Stimulated activated CD4-positive, alpha-beta T cell treated with anti-CD3 and anti-CD28 coated beads, TNF-alpha, amount 100 ng/mL, for 4 hours (primary cell): ENCODE measurements at regions not wholly inside any gene's neighbourhood (a gene's known extent, or its start where the extent isn't known, plus 50 kb on each side); places are given as distances from the start of the nearest gene placed in this dataset.

ENCODE experiments used
- DNase-seq, 3 experiments: peaks; one replicate each; pipeline ENCODE4 v3.0.0-alpha.2; 2020; ENCODE audit warnings: low read depth in 3 of 3

- no peak for DNase-seq
Observed at GRCh38 chr18:42401131-42401673, 446.2 kb downstream of the PIK3C3 start.

- no peak for DNase-seq
Observed at GRCh38 chr18:42404151-42404550, 449.1 kb downstream of the PIK3C3 start.

GRCh38 chr18:42409005-42409404 lies 454.0 kb downstream of the PIK3C3 start:
- DNase-seq: no peak

DNA sequence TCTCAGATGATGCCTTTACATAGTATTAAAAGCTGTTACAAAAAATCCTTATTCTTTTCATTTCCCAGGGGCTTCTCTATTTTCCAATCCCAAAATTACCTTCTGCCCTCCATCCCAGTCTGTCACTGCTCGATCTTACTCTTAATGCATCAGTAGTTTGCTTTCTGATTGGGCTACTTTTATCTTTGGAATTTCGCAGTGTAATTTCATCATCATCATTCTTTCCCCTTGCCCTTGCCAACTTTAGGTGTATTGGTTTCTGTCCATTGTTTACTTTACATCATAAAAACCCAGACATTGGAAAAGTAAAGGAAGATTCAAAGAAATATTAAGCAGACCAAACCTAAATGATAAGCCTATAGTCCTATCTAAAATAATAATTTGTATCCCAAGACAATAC lies 457.2 kb downstream of the PIK3C3 start:
- DNase-seq: no peak

GRCh38 chr18:42412896-42413295 lies 457.9 kb downstream of the PIK3C3 start:
- DNase-seq: no peak

- no peak for DNase-seq
Observed at GRCh38 chr18:42413870-42414269, 458.8 kb downstream of the PIK3C3 start.

- DNase-seq: no peak
Observed at GRCh38 chr18:42414756-42415454, 459.9 kb downstream of the PIK3C3 start.

DNA sequence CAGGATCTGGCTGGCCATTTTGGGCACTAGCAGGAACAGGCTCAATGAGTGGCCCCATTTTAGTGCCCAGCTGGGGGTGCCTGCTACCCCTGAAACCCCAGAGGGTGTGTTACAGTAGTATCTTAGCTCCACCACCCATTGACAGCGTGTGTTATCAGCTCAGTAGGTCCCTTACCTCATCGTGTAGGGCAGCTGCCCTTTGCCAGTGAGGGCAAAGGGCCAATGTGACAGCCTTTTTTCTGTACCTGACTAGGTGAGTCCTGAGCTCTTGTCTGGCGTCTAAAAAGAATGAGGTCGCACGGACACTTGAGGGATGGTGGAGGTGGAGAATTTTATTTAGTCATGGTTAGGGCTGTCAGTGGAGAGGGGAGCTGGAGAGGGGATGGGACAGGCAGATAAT lies 462.2 kb downstream of the PIK3C3 start:
- no peak for DNase-seq

DNA sequence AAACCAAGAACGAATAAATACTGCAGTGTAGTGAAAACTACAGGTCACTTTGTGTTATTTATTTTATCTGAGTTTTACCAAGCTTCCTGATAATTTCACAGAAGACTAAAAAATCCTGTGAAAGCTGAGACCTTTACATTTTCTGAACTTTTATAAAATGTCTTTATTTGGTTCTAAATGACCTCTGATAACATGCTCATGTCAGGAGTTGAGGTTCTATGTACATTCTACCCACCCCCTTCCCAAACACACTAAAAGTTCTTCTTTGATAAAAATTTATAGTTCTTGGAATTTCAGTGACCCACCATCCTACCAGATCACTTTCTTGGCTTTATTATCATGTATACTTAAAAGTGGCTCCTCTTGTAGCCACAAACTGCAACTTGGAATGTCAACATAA lies 463.1 kb downstream of the PIK3C3 start:
- DNase-seq: no peak

DNA sequence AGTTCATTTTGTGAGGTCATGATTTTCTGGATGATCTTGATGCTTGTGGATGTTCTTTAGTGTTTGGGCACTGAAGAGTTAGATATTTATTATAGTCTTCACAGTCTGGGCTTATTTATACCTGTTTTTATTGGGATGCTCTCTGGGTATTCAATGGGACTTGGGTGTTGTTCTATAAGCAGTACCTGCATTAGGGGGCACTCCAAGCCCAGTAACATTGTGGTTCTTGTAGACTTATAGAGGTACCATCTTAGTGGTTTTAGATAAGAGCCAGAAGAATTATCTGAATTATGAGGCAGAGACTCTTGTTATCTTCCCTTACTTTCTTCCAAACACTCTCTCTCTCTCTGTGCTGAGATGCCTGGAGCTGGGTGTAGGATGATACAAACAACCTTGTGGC lies 470.0 kb downstream of the PIK3C3 start:
- DNase-seq: no peak

DNA sequence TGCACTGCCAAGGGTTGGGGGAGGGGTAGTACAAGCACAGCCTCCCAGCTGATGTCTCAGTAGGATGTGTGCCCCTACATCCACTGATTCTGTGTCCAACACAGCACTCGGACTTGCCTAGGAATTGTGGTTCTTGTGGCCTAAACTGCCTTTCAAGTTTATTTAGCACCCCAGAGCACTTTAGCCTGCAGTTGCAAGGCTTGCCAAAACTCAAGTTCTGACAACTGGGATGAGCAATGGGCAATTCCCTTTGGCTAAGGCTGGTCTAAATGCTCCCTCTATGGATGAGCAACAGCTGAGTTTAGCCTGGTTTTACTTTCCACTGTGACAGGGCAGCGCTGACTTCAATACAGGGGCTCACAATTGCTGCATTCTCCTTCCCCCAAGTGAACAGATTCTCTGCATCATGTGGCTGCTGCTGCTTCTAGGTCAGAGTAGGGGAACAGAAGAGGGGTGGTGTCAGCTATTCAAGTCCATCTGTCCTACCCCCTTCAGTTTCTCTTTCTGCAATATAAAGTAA lies 471.5 kb downstream of the PIK3C3 start:
- DNase-seq: no peak

DNA sequence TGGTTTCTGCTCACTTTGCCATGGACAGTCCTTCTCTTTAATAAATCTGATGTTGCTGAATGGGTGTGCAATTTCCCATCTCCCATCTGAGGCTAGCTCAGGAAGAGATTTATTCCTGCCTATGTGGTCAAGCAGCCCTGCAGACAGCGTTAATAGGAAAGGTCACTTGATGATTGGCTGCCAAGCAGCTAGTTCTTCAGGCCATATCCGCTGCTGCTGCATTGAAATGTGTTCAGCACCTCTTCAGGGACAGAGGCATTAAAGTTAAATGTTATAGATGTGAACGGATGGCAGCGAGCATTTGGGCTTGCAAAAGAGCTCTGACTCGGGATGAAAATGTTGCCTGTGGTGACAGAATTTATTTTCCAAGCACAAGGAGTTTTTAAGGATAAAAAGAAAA lies 474.2 kb downstream of the PIK3C3 start:
- no peak for DNase-seq

DNA sequence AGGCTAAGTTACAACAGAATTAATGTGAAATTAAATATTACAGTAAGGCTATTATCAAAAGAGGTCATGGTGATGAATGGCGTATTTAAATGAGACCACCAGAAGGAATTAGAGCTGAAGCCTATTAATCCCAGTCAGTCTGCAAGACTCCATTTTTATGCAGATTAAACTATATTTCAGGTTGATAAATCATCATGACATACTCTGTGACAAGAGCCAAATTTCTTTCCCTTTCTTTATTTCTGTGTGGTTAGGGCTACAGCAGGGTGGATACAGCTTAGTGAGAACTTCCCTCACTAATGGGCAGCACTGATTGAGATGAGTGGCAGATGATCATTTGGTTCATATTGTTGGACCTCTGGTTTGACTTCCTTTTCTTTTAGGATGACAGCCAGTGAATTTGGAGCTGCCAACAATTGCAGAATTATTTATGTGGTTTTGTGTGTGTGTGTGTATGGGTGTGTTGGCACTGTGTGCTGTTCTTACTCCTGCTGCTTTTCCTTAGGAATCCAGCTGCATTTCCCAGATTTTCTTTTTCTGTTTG lies 481.3 kb downstream of the PIK3C3 start:
- DNase-seq: no peak

DNA sequence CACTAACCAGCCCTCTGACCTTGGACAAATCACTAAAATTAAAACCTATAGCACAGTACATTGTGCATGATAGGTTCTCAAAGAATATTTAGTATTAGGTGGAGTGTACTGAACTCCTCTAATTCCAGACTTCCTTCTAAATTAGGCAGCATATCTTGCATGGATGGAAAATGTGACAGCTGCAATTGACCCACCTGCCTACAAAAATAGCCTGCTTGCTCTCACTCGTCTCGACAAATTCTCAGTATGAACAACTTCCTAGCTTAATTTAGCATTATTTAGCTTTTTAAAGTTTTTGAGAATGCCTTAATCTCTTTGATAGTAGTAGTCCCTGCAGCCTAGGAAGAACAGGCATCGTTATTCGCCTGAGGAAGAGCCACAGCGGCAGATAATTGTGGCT lies 482.0 kb downstream of the PIK3C3 start:
- DNase-seq: no peak

DNA sequence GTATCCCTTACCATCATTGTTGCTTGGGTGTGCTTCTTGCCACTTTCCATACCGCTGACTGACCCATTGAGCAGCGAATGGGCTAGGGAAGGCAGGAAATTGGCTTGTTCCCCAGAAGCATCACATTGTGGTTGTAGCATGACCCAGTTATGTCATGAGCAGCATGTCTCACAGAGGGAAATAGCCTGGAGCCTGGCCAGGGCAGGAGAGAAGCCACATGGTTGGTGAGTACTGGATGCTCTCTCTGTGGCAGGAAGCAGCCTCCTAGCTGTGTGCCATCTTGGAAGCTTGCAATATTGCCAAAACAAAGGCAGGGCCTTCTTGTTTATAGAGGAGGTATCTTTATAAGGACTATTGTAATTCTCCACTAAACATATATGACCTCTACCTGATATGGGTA lies 482.6 kb downstream of the PIK3C3 start:
- no peak for DNase-seq

GRCh38 chr18:42442656-42443055 lies 487.6 kb downstream of the PIK3C3 start:
- DNase-seq: no peak

DNA sequence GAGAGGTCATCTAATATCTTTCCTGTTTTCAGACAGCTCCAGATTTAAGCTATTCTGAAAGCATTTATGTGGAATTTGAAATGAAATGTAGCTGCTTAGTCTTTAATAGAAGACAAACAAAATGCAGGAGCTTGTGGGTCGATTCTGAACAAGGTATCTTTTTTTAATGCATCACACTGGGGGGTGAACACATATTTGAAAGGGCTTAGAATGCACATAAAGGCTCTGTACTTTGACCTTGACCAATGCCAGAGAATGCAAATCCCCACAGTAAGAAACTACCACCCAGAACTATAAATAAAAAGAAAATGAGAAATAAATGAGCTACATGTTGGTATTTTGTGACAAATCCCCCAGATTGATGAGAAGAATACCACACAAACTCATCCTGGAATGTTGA lies 489.3 kb downstream of the PIK3C3 start:
- no peak for DNase-seq

- no peak for DNase-seq
Observed at GRCh38 chr18:42445359-42445758, 490.3 kb downstream of the PIK3C3 start.

DNA sequence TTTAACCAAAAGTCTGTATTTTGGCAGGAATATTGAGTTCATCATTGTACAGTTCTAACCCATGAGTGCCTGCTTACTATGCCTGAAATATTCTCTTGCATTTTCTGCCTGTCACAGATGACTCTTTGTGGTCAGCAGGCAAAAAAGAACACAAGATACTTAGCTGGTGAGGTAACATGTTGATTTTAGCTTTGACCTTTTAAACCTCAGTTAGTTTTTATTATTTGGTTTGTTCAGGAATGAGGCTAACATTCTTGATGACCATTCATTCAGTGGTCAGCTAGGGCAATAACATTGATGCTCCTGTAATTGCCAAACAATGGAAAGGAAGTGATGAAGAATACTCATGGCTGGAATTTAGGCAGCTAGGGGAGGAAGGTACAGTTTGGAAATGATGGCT lies 491.2 kb downstream of the PIK3C3 start:
- no peak for DNase-seq

DNA sequence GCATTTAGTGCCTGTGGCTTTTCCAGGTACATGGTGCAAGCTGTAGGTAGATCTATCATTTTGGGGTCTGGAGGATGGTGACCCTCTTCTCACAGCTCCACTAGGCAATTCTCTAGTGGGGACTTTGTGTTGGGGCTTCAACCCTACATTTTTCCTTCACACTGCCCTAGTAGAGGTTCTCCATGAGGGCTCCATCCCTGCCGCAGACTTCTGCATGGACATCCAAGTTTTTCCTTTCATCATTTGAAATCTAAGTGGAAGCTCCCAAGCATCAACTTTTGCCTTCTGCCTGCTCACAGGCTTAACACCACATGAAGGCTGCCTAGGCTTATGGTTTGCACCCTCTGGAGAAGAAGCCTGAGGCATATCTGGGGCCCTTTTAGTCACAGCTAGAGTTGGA lies 492.7 kb downstream of the PIK3C3 start:
- no peak for DNase-seq

DNA sequence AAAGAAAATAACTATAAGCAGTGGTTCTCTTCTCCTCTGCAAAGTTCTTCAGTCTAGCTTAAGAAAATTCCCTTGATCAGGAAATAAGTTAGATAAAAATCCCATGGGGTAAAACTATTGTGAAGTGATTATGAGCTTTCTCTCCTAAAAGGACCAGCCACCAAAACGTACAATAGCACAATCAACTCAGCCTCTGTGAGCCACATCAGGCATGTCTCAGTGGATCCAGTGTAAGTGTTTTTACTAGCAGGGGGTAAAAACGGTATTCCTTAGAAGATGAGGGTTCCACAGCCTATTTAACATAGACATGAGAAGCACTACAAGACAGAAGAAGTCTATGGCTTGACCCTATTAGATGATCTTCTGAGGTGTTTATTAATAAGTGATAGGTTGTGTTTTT lies 503.2 kb downstream of the PIK3C3 start:
- DNase-seq: no peak

- DNase-seq: no peak
Observed at GRCh38 chr18:42459873-42460272, 504.8 kb downstream of the PIK3C3 start.

DNA sequence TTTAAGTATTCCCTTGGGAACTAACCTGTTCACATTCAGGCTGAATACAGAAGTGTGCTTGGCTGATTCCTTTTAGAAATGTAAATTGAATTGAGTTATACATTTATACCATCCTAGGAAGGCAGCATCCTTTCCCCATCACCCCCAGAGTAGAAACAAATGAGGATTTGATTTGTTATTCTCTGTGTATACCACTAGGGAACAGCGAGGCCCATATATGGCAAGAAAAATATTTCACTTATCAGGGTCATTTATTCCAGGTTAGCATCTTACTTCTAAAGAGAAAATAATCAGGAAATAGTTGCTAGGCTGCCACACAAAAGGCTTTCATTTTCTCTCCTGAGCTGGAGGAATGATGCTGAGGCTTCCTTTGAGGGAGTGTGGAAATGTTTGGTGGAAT lies 516.9 kb downstream of the PIK3C3 start:
- no peak for DNase-seq

- DNase-seq: no peak
Observed at GRCh38 chr18:42473611-42474010, 518.6 kb downstream of the PIK3C3 start.
